Upper lobe of left lung (tissue), 4 donors: ENCODE measurements at regions not wholly inside any gene's neighbourhood (a gene's known extent, or its start where the extent isn't known, plus 50 kb on each side); places are given as distances from the start of the nearest gene placed in this dataset.

ENCODE experiments used
- CTCF ChIP-seq, 6 experiments: fragments of 450-650 bp in 4 of 6; fragments of 200-600 bp in 2 of 6; sonication (generic) in 2 of 6; IDR thresholded peaks; one replicate each; pipeline ENCODE4 v1.5.1; 2016 to 2019; ENCODE audit warnings: antibody characterized with exemption in 6 of 6
- EP300 ChIP-seq, 4 donors: sonication (generic); formaldehyde crosslinking; IDR thresholded peaks; one replicate each; pipeline ENCODE4 v1.5.1; 2017; ENCODE audit warnings: antibody characterized with exemption in 4 of 4, control low read depth in 2 of 4

GRCh38 chr2:103338819-103339218 lies 577.0 kb downstream of the TMEM182 start:
- TF ChIP-seq CTCF (IDR thresholded peaks at IDR 0.05) (no peak), EP300 (IDR thresholded peaks at IDR 0.05) (no peak)
